Glomerular endothelial cell (primary cell): ENCODE measurements at regions not wholly inside any gene's neighbourhood (a gene's known extent, or its start where the extent isn't known, plus 50 kb on each side); places are given as distances from the start of the nearest gene placed in this dataset.

Experiments
- DNase-seq: peaks from one replicate; pipeline ENCODE4 v3.0.0-alpha.2; 2011; ENCODE audit warnings: low read depth, low spot score; ENCODE audit errors: extremely low read depth

DNA sequence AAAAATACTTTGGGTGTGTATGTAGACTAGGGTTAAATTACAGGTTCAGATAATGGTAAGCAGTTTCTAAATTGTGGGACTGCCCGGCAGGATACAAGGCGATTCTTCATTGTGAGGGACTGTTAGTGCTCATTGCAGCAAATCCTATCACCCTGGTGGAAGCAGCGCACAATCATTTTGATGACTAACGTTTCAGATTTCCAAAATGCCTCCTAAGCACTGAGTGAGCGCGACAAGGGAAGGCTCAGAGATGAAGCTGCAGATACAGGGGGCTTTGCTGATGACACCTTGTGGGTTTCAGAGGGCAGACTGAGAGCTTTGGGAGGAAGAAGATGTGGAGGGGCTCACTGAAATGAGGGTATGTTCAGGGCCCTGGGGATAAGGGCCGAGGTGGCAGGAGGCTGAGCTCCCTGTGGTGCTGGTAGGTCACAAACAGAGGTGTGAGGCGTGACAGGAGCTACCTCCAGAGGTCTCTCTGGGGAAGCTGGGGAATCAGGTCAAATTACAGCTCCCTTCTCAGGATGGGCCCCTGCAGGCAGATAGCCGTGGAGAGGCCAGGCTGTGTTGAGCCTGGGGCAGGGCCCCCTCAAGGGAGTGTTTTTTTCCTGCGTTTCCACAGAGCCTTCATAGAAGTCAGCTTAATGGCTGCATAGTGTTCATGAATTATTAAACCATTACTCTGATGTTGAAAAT, 84.5 kb upstream of the FYN start:
- no peak for DNase-seq

DNA sequence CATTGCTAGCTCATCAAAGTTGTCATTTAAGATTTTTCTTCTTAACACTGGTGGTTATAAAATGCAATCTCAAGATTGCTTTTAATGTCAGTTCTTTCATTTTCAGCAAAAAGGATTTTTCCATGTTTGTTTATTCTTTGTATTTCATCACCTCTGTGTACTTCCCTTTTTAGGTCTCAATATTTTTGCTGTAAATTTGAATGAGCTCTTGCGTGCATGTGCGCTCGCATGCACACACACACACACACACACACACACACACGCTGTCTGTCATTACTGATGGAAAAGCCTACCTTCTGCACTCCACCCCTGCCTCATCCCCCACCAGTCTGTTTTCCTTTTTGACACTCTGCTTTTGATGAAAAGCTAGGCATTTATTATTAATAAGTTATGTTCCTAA, 85.3 kb upstream of the FYN start:
- no peak for DNase-seq

DNA sequence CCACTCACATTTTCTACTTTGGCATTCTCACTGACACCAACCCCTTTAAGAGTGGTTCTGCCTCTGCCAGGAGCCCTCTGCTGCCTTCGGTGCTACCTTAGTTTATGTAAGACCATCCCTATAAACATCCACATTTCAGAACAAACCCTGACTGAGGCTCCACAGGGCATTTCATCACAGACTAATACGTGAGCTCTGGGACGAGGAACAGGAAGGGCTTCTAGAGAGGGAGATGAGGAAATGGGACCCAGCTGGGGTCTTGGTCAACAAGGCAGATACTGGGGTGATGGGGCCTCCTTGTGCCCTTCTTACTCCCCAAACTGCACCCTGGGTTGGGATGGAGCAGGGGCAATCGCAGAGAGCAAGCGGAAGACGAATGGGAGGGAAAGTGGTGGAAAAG, 86.5 kb upstream of the FYN start:
- DNase-seq: no peak

DNA sequence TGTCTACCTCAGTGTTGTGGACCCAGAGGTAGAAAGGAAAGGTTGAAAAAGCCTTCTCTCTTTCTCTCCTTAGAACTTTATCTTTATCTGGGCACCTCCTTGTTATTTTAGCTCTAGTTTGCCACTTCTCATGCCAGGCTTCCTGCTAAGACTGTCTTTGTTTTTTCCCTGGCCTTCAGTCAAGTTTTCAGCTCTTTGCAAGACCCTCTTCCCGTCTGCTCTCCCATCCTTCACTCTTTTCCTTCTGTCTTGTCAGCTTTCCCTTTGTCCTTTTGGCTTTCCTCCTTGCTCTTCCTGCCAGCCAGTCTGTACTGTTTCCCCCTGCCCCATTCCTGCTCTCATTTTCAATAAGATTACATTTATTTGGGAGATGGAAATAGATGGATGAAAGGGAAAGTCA, 86.8 kb upstream of the CCN6 start:
- no peak for DNase-seq

DNA sequence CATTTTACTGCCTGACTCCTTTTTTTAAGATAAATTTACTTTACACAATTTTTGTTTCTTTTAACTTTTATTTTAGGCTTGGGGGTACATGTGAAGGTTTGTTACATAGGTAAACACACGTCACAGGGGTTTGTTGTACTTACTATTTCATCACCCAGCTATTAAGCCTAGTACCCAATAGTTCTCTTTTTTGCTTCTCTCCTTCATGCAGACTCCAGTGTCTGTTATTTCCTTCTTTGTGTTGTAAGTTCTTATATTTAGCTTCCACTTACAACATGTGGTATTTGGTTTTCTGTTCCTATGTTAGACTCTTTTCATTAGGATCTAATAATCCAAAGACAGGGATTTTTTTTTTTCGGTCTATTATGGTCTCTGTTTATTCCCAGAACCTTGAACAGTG, 83.5 kb upstream of the CCN6 start:
- no peak for DNase-seq

DNA sequence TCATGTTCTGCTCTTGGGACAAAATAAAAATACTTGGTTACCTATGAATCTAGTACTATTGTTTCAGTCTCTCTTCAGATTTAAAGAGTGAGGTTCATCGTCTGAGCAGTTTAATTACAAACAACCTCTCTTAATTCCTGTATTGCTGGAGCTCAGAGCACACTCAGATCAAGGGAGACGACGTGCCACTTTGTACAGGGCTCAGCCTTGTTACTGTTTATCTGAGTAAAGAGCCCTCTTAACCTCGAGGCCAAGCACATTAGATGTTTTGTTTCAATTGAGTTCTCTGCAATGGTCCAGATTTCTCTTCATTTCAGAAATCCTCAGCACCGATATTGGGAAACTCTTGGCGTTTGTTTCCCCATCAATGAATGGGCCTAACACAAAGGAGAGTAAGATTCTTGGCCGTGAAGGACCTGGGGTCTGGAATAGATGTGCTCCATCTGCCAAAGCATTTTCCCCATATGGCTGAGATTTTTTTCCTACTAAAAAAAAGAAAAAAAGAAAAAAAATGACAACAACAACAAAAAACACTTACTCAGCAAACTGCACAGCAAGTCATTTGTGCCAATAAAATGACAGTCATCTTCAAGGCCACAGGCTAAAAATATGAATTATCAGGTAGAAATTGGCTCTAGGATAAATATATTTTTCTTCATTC, 82.6 kb upstream of the CCN6 start:
- DNase-seq: no peak

DNA sequence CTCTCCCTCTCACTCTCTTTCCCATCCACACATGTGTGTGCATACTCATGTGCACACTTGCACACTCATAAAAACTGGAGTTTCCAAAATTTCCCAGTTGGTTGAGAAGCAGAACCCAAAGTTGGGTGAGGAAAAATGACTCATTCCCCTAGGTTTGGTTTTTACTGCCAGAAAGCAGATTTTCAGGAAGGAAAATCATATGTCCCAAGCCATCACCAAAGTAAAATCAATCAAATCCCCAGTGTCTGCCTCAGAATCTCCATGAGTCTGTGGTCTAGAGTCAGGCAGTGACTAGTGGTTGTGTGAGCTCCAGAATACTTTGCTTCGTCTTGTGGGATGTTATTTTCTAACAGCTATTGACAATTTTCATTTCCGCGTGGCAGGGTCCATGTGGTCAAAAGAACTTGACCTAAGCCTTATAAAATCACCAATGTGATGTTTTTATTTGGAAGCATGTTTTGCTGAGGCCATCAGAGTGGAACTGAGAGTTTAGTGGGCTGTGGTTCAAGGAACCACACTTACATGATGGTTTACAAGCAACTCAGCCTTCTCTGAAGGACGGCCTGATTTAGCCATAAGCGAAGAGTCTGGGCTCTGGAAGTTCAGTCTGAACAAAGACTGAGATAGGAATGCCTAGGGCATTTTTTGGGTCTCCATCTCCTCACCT, 81.9 kb upstream of the CCN6 start:
- no peak for DNase-seq

DNA sequence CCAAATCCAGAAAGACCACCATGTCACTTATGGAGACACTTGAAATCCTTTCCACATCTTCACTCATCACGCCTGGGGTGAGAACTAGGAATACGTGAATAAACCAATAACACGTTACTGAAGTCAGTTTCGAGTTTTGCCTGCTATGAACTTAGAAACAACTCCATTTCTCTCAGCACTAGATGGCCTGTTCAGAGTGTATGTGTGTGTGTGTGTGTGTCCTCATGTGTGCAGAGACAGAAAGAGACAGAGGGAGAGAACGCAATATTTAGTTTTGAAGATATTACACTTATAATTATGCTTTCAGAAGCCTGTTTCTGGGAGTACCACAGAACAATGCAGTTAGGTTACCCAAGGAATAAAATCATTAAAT, 81.2 kb upstream of the CCN6 start:
- DNase-seq: no peak

DNA sequence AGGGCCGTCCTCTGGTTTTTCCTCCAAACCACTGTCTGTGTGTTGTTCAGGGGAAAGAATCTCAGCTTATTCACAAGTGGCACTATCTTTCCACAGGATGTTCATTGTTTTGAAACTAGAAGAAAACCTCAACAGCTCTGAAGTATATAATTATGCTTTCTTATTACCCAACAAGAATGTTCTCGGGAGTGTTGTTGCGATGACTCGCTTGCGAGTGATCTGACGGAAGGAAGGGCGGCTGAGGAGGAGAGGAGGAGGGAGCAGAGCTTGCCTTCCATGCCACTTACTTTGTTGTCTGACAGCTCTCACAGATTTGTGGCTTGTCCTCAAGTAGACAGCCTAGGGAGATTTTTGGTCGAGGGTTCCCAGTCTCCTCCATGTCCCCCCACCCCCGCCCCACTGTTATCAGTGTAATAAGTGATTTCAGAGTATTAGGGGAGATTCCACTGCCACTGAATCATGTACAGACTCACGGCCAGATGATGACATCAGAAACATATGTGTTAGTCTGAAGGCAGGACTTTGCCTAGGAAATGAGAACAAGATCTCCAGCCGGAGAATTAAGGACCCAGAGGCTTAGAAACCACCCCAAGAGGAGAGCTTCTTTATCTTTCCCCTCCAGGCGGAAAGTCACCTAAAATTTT, 80.7 kb upstream of the CCN6 start:
- DNase-seq: no peak

DNA sequence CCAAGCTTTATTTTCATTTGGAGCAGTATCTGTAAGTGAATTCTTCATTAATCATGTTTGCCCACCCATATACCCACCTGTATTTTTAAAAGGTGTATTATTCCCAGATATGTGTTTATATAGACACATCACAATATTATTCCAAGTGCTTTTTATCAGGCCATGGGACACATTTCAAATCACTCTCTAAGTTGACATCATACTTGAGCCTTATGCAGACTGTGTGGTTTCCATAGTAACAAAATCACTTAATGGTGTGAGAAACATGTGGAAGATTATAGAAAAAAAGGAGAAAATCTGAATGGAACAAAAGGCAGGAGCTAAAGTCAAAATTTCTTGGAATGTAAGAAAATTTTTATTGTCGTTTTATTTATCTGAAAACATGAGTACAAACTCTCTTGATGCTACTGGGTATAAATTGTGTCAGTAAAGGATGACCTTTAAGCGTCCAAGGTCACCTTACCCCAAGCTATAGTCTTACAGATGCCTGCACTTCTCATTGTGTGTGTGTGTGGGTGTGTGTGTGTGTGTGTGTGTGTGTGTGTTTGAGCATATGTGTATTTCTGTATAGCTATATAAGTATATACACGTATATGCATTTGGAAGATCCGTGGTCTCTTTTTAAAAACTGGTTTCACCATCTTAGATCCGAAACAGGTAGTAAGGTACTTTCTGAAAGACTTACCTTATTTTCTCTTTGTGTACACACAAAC, 79.8 kb upstream of the CCN6 start:
- DNase-seq: no peak

DNA sequence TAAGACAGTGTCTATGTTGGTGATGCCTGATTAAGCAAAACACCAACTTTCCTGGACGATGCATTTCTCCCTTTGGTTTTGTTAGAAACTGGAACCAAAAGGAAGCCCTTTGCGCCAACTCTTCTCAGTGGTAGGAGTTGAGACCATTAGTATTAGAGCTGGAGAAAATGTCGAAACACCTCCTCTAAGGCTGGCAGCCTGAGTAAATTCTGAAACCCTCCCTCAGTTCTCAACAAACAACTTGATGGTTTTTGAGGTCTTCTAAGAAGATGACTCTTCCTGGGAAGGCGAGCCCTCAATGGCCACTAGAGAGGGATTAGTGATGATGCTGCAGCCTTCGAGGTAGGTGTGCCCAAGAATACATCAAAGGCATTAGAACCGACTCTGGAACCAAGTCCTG, 78.4 kb upstream of the CCN6 start:
- DNase-seq: no peak

DNA sequence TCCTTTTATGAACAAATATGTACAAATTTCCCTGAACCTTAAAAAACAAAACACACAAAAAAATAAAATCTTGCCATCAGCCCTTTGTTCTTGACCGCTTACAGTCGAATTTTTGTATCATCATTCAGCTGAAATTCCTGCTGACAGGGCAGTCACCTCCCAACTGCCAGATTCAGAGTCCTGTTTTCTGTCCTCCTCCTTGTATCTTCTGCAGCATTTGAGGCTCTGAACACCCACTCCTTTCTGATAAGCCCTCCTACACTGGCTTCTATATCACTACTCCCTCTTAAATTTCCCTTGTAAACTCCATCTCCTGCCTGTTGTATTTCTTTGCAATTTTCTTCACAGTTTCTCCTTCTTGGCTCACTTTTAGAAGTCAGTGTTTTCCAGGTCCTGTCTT, 77.8 kb upstream of the CCN6 start:
- DNase-seq: no peak

DNA sequence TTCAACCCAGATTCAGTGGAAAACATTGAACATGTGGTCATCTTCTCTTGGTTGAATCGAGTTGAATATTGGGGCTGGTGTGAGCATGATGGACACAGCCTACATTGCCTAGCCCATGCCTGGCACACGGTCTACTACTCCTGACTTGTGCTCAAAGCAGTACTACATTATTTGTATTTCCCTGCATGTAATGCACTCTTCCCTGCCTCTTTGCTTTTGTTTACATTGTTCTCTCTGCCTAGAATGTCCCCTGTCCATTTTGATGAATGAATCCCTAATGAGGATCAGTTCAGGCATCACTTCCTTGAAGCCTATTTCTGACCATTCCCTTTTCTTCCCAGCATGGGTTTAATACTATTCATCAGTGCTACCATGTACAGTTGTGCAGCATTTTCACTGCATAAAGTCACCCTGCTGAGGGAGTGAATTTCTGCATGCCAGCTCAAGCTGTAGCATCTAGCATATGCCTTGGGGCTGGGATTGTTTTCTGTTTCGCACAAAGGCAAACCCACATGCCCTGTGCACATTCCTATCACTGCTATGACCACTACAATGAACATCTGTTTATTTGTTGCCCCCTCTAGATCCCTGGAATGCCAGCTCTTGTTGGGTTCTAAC, 75.3 kb upstream of the CCN6 start:
- no peak for DNase-seq

DNA sequence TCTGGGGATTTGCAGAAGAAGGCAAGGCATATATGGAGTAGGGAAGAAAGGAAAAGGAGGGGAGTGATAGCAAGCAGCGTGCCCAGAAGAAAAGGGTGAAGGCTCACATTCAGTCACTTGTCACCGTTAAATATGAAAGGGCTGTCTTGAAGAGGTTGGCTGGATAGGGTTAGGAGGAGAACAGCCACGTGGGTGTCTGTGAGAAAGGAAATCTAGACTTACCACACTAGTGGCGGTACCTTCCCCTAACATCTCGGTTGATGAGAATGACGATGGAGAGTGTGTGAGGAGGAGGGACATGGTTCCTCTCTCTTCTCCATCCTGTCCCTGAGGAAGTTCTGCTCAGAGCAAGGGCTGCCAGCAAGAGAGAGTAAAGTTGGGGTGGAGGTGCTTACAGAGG, 74.3 kb upstream of the CCN6 start:
- no peak for DNase-seq

DNA sequence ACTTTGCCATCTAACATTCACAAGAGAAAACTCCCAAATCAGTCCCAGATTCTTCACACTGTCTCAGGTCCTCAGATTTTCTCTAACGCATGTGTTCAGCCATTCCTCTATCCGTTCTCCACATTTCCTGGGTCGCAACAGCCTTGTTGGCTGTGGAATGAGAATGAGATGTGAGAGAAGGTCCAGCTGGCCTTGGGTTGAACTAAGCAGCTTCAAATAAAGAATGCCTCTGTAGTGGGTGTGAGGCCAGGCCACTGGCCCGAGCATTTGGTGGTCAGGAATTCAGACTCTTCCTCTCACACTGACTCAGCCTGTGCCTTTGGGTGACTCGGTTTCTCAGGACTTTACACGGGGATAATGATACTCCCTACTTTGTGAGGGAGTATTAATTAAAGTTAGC, 73.8 kb upstream of the CCN6 start:
- DNase-seq: no peak

DNA sequence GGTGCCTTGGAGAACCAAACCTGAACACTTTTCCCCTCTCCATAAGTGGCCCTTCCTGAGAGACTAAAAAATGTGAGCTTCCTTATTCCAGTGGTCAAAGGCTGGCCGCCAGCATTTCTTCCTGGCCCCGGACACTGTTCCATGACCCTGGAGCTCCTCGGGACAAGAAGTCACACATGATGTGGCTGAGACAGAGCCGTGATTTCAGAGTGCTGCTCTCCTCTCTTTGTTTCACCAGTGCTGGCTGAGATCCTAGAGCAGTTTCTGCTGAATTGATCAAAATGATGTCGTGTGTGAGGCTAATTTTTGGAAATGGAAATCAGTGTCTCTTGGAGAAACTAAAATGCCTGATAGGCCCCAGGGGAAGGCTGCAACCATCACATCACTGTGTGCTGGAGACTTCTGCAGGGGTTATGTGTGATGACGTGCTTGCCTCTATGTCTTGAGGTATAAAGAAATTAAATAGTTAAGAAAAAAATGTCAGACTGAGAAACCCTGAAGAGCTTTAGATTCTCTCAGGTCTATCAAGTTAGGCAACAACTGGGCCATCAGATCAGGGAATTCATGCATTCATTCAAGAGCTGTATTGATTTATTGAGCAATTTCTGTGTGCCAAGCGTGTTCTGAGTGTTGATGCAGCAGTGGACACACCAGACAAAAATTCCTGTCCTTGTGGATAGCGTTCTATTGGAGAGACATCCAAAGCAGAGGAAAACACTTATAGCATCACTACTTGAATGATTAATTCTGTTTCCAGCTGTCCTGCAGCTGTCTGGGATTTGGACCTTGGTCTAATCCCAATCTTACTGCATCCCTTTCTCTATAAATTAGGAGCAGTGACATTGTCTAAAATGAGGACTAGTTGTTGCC, 72.7 kb upstream of the CCN6 start:
- DNase-seq: no peak

DNA sequence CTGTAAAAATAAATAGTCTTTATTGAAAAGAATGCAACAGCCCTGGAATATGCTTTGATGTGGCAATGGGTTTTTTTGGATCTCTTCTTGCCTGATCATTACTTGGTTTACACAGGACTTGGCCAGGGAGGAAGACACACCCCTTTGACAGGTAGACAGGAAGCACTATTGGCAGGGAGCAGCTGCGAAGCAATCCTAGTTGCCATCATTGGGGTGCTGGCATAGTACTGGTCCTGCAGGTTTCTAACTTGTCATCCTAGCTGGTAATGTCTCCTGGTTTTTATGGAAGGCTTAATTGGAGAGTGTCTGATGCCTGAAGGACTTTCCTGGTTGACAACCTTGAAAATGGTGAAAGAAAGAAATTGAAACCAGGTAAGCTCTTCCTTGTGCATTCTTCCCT, 71.2 kb upstream of the CCN6 start:
- DNase-seq: no peak

DNA sequence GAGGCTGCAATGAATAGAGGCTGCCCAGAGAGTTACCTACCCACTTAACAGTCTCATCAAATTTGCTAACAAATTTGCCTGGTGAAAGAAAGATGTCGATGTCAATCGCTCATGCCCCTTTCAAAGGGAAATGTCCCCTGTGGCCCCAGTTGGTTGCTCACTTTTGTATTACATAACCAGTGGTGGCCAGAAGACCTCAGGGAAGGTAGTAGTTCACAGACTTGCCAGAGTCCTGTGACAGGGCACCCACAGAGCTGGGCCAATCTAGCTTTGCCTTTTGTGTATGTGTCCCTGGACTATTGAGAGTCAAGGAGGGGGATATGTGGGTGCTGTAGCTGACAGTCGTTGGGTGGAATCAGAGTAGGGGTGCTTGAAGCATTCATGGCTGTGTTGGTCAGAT, 70.7 kb upstream of the CCN6 start:
- DNase-seq: no peak

DNA sequence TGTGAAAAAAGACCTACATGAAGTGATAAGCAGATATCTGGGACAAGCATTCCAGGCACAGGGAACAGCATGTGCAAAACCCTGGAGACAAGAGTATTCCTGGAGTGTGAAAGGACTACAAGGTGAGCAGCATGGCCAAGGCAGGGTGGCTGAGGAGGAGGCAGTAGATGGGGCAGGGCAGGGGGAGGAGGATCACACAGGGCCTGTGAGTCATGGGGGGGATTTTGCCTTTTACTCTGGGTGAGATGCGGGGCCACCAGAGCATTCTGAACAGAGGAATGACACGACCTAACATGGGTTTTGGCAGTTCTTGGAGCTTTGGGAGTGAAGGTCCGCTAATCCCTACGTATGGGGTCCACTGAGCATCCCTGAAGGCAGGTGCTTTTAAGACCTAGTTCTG, 69.8 kb upstream of the CCN6 start:
- no peak for DNase-seq
